BLaER1 treated with 17β-estradiol and CSF1 and Interleukin-3, amounts not matched to agents 10 nM and 100 nM (cell line): ENCODE measurements at regions not wholly inside any gene's neighbourhood (a gene's known extent, or its start where the extent isn't known, plus 50 kb on each side); places are given as distances from the start of the nearest gene placed in this dataset.

Experiments used
- H3K27ac ChIP-seq, 11 experiments: shearing (Covaris generic); formaldehyde crosslinking; 2 replicates each; pipeline ENCODE4 v1.8.1; 2022
- H3K27me3 ChIP-seq, 11 experiments: shearing (Covaris generic); formaldehyde crosslinking; 2 replicates each; pipeline ENCODE4 v1.8.1; 2022
- H3K36me3 ChIP-seq, 11 experiments: shearing (Covaris generic); formaldehyde crosslinking; 2 replicates each; pipeline ENCODE4 v1.8.1; 2022
- H3K4me1 ChIP-seq, 10 experiments: shearing (Covaris generic); formaldehyde crosslinking; 2 replicates each; pipeline ENCODE4 v1.8.1; 2022
- H3K4me2 ChIP-seq, 11 experiments: shearing (Covaris generic); formaldehyde crosslinking; 2 replicates each; pipeline ENCODE4 v1.8.1; 2022
- H3K4me3 ChIP-seq, 10 experiments: shearing (Covaris generic); formaldehyde crosslinking; 2 replicates each; pipeline ENCODE4 v1.8.1; 2022
- H3K9ac ChIP-seq, 11 experiments: shearing (Covaris generic); formaldehyde crosslinking; 2 replicates each; pipeline ENCODE4 v1.8.1; 2022
- H3K9me3 ChIP-seq, 11 experiments: shearing (Covaris generic); formaldehyde crosslinking; replicated peaks in 1 of 11; 2 replicates each; pipeline ENCODE4 v1.8.1; 2022
- H4K20me1 ChIP-seq, 11 experiments: shearing (Covaris generic); formaldehyde crosslinking; 2 replicates each; pipeline ENCODE4 v1.8.1; 2022
- Cebpa-rat ChIP-seq, 11 experiments: shearing (Covaris generic); IDR thresholded peaks; 2 replicates each; pipeline ENCODE4 v1.8.1; 2022

DNA sequence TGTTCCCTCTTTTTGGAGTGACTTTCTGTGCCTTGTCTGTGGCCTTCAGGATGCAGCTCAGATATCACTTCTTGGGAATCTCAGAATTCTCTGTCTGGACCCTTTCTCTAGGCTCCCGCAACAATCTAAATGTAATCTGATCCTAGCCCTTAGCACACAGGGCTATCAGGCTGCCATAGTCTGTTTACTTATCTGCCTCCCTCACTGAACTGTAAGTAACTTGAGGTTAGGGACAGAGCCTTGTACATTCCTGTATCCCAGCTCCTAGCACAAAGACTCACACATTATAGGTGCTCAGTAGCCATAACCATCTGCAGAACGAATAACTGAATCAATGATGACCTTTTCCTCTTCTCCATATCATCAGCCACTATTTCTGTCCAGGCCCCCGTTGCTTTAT is 69.5 kb downstream of the RTL9 start:
- Histone ChIP-seq H3K9ac (no peak overlapping the region), H3K36me3 (no peaks in the 10 kb centered on the region), H4K20me1 (peaks cover 0 to 4% (median 0%) of the 10 kb centered on the region in 11 experiments; a peak in 2 of 22 replicates), H3K9me3 (no peaks in the 10 kb centered on the region), H3K4me3 (no peak overlapping the region), H3K27me3 (peaks cover 93 to 100% (median 99%) of the 10 kb centered on the region in 11 experiments), H3K27ac (no peak overlapping the region), H3K4me2 (no peak overlapping the region), H3K4me1 (no peaks in the 10 kb centered on the region)
- TF ChIP-seq Cebpa-rat (IDR thresholded peaks at IDR 0.05) = no peak

DNA sequence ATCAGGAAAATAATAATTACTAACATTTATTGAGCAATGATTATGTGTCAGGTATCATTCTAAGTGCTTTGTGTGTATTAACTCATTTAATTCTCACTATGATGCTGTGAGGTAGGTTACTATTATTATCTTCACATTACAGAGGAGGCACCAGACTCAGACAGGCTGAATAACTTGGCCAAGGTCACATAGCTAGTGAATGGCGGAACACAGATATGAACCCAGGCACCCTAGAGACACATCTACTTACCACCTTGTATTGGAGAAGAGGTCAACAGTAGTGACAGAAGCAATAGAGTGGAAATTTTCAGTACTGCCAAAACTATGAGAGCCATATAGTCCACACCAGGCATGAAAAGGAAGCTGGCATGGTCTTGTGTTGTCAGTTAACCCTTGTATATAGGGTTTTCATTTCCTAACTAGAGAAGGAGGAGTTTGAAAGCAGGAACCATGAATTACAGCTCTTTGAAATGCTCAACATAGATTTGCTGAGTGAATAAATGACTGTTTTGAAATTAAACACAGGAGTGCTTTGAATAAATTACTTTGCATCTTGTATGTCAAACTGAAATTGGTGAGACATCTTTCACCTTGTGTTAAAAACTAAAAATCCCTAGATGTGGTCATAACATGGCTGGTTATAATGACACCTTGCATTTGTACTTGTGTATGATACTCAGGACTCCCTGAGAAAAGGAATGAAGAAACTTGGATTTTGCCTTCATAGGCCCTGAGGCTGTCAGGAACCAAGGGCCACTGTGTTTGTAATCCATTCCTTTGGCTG is 71.8 kb downstream of the RTL9 start:
- Histone ChIP-seq H3K4me3 (no peak overlapping the region), H4K20me1 (peaks cover 0 to 4% (median 0%) of the 10 kb centered on the region in 11 experiments; a peak in 2 of 22 replicates), H3K4me2 (no peak overlapping the region), H3K9me3 (no peaks in the 10 kb centered on the region), H3K4me1 (no peaks in the 10 kb centered on the region), H3K36me3 (no peaks in the 10 kb centered on the region), H3K9ac (no peak overlapping the region), H3K27ac (no peak overlapping the region), H3K27me3 (peaks cover 89 to 99% (median 97%) of the 10 kb centered on the region in 11 experiments)
- TF ChIP-seq Cebpa-rat (IDR thresholded peaks at IDR 0.05) = no peak

DNA sequence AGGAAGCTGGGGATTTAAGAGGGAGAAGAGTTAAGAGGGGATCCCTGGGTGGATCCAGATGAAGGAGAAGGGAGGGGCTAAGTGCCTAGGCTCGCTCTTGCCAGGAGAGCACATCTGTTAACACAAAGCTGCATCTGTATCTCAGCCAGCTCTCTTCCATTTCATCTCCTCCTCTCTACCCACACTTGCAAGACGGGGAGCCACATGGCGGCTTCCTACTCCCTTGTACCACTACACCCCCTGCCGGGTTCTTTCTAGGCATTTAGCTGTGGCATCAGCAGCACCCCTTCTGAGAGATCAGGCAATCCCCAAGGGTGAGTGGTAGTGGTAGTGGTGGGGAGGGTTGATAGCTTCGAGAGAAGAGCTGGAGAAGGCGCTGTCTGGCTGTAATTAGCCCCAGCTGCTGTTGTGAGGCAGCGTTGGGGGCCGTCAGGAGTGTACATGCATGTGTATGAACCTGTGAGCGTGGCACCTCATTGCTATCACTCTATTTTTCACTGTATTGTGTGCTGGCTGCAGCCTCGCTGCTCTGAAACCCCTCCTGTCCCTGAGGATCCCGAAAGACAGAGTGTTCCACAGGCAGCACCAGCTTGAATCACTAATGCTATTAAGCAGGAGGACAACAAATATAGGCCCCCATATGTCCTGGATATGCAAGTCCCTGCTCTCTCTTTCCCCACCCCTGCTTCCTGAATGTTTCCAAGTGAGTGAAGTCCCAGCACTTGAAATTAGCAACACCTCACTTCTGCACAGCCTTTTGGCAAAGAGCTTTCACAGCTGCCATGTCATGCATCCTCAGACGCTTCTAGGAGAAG is 73.7 kb downstream of the RTL9 start:
- no peak for TF ChIP-seq Cebpa-rat (IDR thresholded peaks at IDR 0.05)
- Histone ChIP-seq H3K9me3 (no peaks in the 10 kb centered on the region), H3K27ac (no peak overlapping the region), H3K27me3 (peaks cover 90 to 99% (median 97%) of the 10 kb centered on the region in 11 experiments), H3K4me2 (no peak overlapping the region), H3K4me1 (no peaks in the 10 kb centered on the region), H4K20me1 (peaks cover 0 to 4% (median 0%) of the 10 kb centered on the region in 11 experiments; a peak in 2 of 22 replicates), H3K4me3 (no peak overlapping the region), H3K36me3 (no peaks in the 10 kb centered on the region), H3K9ac (no peak overlapping the region)

DNA sequence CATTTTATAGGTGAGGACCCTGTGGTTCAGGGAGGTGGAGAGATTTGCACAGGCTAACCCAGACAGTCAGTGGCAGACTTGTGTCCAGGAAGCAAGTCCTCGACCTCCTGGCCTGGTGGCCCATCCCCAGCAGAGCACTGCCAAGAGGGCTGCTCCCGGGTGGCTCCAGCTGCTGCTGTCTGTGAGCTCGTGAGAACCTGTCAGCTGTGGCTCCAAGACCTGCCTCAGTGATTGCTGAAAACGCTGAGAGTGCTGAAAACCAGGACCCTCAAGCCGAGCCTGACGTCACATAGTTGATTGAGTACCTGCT is 74.2 kb downstream of the RTL9 start:
- no peaks in the 10 kb centered on the region for H3K4me1 ChIP-seq
- H3K36me3 ChIP-seq = no peaks in the 10 kb centered on the region
- peaks cover 90 to 99% (median 97%) of the 10 kb centered on the region in 11 experiments for H3K27me3 ChIP-seq
- no peak overlapping the region for H3K27ac ChIP-seq
- peaks cover 0 to 8% (median 0%) of the 10 kb centered on the region in 11 experiments; a peak in 2 of 22 replicates for H4K20me1 ChIP-seq
- TF ChIP-seq Cebpa-rat (IDR thresholded peaks at IDR 0.05) = no peak
- H3K9ac ChIP-seq = no peak overlapping the region
- no peak overlapping the region for H3K4me3 ChIP-seq
- H3K4me2 ChIP-seq = no peak overlapping the region
- no peaks in the 10 kb centered on the region for H3K9me3 ChIP-seq

DNA sequence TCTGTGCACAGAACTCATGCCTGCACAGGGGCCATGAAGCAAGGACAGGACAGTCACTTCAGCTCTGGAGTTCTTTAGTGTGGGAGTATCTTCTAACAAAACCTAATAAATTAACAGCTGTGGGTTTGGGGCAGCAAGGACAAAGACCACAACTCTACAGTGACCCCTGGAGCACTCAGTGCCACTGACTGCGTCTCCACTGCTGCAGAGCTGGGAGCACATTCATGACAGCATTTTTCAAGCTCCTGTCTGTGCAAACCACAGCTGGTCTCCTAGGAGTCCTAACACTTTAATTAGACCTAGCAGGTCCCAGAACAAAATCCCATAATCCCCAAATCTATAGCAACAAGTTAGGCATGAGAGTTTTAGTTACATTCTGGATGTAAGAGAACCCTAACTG is 76.5 kb downstream of the RTL9 start:
- H3K36me3 ChIP-seq = no peaks in the 10 kb centered on the region
- no peaks in the 10 kb centered on the region for H3K9me3 ChIP-seq
- no peak overlapping the region for H3K4me3 ChIP-seq
- TF ChIP-seq Cebpa-rat (IDR thresholded peaks at IDR 0.05) = no peak
- no peaks in the 10 kb centered on the region for H3K4me1 ChIP-seq
- no peak overlapping the region for H3K9ac ChIP-seq
- H3K27ac ChIP-seq = no peak overlapping the region
- H3K4me2 ChIP-seq = no peak overlapping the region
- H3K27me3 ChIP-seq = peaks cover 92 to 99% (median 97%) of the 10 kb centered on the region in 11 experiments
- H4K20me1 ChIP-seq = peaks cover 0 to 14% (median 0%) of the 10 kb centered on the region in 11 experiments; a peak in 4 of 22 replicates

DNA sequence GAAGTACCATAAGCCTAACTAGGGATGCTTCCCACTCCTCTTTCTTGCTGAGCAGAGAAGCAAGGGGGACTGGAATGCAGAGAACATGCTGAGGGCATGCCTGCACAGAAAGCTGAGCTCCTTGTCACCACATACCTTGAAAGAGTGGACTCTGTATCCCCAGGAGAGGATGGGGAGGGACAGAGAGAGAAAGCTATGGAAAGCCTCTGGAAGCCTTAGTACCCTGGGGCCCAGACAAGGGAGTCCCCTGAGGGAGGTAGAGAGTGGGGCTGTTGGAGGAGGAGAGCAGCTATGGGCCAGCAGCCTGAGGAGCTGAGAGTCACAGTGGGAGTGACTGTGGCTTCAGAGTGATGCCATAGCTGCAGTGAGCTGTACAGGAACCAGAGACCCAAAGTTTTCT is 77.9 kb downstream of the RTL9 start:
- H3K36me3 ChIP-seq = no peaks in the 10 kb centered on the region
- peaks cover 93 to 100% (median 98%) of the 10 kb centered on the region in 11 experiments for H3K27me3 ChIP-seq
- no peak overlapping the region for H3K4me2 ChIP-seq
- peaks cover 0 to 14% (median 0%) of the 10 kb centered on the region in 11 experiments; a peak in 4 of 22 replicates for H4K20me1 ChIP-seq
- no peaks in the 10 kb centered on the region for H3K9me3 ChIP-seq
- H3K27ac ChIP-seq = no peak overlapping the region
- TF ChIP-seq Cebpa-rat (IDR thresholded peaks at IDR 0.05) = no peak
- H3K4me1 ChIP-seq = no peaks in the 10 kb centered on the region
- no peak overlapping the region for H3K9ac ChIP-seq
- H3K4me3 ChIP-seq = no peak overlapping the region

DNA sequence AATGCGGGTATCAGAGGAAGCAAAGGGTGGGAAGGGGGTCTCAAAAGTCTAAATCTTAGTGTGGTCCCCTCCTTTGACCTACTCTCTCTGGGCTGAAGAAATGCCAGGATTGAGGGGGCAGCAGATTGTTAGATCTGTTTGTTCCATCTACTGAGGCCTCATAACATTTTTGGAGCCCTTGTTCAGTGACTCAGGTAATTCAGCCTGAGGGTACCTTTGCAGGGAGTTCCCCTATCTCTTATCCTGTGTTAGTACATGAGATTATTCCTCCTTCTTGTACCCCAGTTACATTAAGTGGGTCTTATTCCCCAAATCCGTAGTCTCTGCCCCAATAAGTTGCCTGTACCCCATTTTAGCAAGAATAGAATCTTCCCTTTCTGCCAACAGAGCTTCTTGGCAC is 79.0 kb downstream of the RTL9 start:
- Histone ChIP-seq H4K20me1 (peaks cover 0 to 14% (median 0%) of the 10 kb centered on the region in 11 experiments; a peak in 4 of 22 replicates), H3K27me3 (peaks cover 92 to 100% (median 98%) of the 10 kb centered on the region in 11 experiments), H3K9me3 (no peaks in the 10 kb centered on the region), H3K9ac (no peak overlapping the region), H3K4me1 (no peaks in the 10 kb centered on the region), H3K4me2 (no peak overlapping the region), H3K4me3 (no peak overlapping the region), H3K27ac (no peak overlapping the region), H3K36me3 (no peaks in the 10 kb centered on the region)
- TF ChIP-seq Cebpa-rat (IDR thresholded peaks at IDR 0.05) = no peak

DNA sequence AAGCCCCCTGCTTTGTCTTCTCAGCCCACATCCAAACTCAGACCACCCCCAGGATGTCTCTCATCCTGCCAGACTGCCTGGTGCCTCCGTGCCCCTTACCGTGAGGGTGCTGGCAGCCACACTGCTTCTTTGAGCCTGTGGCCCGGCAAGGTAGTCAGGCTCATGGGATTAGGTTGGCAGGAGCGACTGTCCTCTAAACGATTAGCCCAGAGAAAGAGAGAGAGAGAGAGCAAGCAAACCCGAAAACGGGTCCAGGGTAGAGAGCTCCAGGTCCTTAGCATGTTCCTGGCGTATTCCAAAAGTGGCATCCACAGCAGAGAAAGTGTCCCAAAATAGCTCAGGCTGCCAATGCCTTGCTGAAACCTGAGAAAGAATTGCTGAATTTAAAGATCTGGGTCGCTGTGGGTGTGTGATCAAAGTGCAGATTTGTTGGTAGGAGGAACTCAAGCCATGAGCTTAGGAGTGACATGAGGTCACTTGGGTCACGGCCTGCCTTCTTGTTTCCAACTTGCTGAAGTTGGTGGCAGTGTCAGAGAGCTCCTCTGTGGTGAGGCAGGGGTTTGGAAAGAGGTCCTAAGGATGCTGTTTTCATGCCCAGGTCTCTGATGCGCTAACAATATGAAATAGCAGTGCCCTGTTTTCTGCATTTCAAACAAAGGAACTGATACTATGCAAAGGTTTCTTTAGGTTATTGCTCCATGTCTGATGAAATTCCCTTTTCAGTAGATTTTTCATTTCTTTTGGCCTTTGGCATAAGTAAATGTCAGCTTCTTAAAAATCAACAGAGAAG is 81.6 kb downstream of the RTL9 start:
- no peak for TF ChIP-seq Cebpa-rat (IDR thresholded peaks at IDR 0.05)
- Histone ChIP-seq H3K4me1 (peaks cover 0 to 5% (median 0%) of the 10 kb centered on the region in 10 experiments; a peak in 2 of 20 replicates), H3K4me2 (no peak overlapping the region), H3K27me3 (peaks cover 96 to 100% (median 100%) of the 10 kb centered on the region in 11 experiments), H3K36me3 (no peaks in the 10 kb centered on the region), H4K20me1 (peaks cover 0 to 11% (median 0%) of the 10 kb centered on the region in 11 experiments; a peak in 5 of 22 replicates), H3K9ac (no peak overlapping the region), H3K27ac (no peak overlapping the region), H3K9me3 (no peaks in the 10 kb centered on the region), H3K4me3 (no peak overlapping the region)

DNA sequence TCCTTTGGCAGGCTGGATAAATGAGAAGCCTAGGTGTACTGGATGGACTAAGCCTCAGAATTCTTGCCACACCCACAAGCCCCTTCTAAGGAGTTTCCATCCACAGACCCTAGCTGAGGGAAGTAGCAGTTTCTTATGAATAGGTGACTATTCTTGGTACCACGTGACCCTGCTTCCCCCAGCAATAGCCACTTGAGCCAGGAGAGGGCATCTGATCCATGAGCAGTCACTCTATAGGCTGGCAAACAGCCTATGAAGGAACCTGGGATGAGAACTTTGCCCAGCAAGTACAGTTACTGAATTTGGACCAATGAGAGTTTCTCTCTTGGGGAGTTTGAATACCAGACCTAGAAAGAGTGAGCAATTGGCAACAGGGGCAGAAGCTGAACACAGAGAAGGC is 84.0 kb downstream of the RTL9 start:
- Histone ChIP-seq H3K4me1 (peaks cover 0 to 8% (median 0%) of the 10 kb centered on the region in 10 experiments; a peak in 3 of 20 replicates), H3K36me3 (no peaks in the 10 kb centered on the region), H3K9me3 (no peaks in the 10 kb centered on the region), H3K4me3 (no peak overlapping the region), H3K4me2 (no peak overlapping the region), H4K20me1 (peaks cover 0 to 9% (median 0%) of the 10 kb centered on the region in 11 experiments; a peak in 6 of 22 replicates), H3K27me3 (peaks cover 98 to 100% (median 100%) of the 10 kb centered on the region in 11 experiments), H3K9ac (no peak overlapping the region), H3K27ac (no peak overlapping the region)
- no peak for TF ChIP-seq Cebpa-rat (IDR thresholded peaks at IDR 0.05)
